Dendritic cell treated with granulocyte-macrophage colony-stimulating factor and Interleukin-4, amounts not matched to agents 40 ng/mL and 50 ng/mL, for 4 days (primary cell): ENCODE measurements at regions not wholly inside any gene's neighbourhood (a gene's known extent, or its start where the extent isn't known, plus 50 kb on each side); places are given as distances from the start of the nearest gene placed in this dataset.
"Not testable (repeated sequence)": the region's sequence is repeated elsewhere in the genome, so short reads cannot be mapped to it uniquely, and the experiment has no call there.

Experiments used
- H3K27ac Mint-ChIP-seq: one replicate; pipeline ENCODE4 v1.8.0; 2022; ENCODE audit warnings: mild to moderate bottlenecking, mixed read lengths
- H3K27me3 Mint-ChIP-seq: one replicate; pipeline ENCODE4 v1.8.0; 2022; ENCODE audit warnings: mild to moderate bottlenecking, mixed read lengths
- H3K36me3 Mint-ChIP-seq: one replicate; pipeline ENCODE4 v1.8.0; 2022; ENCODE audit warnings: low read depth, mixed read lengths
- H3K4me1 Mint-ChIP-seq: one replicate; pipeline ENCODE4 v1.8.0; 2022; ENCODE audit warnings: low read depth, mixed read lengths
- H3K4me3 Mint-ChIP-seq: one replicate; pipeline ENCODE4 v1.8.0; 2022; ENCODE audit warnings: mild to moderate bottlenecking, moderate library complexity, mixed read lengths
- H3K9me3 Mint-ChIP-seq: one replicate; pipeline ENCODE4 v1.8.0; 2022; ENCODE audit warnings: mixed read lengths
- intact Hi-C: fragments of 100-400 bp; cut with micrococcal nuclease; formaldehyde crosslinking; loops from one replicate; pipeline ENCODE4 v1.15.0; 2022

DNA sequence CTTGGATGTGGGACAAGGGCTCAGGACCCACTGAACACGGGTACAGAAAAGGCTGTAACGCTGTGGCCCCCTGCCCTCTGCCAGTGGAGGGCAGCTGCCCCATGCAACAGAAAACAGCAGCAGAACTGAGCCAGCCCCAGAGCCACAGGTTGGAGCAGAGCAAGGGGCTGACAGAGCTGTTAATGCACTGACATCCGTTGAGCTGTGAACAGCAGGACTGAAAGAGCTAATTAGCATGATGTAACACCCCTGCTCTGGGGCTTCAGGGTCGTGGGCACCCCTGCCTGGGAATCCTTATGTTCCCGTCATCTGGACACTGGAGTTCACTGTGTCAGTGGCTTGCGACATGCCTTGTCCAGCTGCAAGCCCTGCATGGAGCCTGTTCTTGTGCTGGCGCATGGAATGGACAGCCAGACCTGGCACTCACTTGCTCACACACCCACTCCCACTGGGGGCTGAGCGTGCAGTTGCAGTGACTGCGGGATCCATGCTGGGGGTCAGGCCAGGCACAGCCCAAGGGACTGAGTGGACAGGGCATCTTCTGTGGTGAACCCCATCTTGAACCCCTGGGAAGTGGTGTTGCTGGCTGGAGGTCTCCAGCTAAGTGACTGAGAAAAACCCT is 293.7 kb downstream of the DNAJB9 start:
- intact Hi-C loops, result no loop called here
- H3K4me3 Mint-ChIP-seq, result no peak overlapping the region
- no peak overlapping the region for H3K27ac Mint-ChIP-seq
- H3K4me1 Mint-ChIP-seq, result no peaks in the 10 kb centered on the region
- no peaks in the 10 kb centered on the region for H3K36me3 Mint-ChIP-seq
- peaks cover 46% of the 10 kb centered on the region for H3K9me3 Mint-ChIP-seq
- no peaks in the 10 kb centered on the region for H3K27me3 Mint-ChIP-seq

DNA sequence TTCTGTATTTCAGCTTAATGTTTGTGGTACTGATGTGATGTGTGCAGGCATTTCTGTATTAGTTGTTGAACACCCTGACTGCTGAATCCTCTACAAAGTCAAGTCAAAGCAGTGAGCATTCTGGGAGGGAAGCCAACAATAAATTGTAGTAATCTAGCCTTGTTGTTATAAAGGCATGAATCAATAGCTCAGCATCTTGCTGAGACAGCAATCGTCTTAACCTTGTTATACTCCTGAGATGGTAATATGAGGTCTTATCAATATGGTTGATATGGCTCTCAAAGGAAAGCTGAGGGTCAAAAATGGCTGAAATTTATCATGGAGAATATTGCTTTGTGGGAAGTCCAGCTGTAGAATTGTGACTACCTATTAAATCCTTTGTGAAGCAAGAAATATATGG is 299.4 kb downstream of the DNAJB9 start:
- Mint-ChIP-seq H3K27me3 (no peaks in the 10 kb centered on the region), H3K36me3 (no peaks in the 10 kb centered on the region), H3K9me3 (peaks cover 47% of the 10 kb centered on the region), H3K27ac (no peak overlapping the region), H3K4me3 (no peak overlapping the region), H3K4me1 (no peaks in the 10 kb centered on the region)
- intact Hi-C loops, result no loop called here

DNA sequence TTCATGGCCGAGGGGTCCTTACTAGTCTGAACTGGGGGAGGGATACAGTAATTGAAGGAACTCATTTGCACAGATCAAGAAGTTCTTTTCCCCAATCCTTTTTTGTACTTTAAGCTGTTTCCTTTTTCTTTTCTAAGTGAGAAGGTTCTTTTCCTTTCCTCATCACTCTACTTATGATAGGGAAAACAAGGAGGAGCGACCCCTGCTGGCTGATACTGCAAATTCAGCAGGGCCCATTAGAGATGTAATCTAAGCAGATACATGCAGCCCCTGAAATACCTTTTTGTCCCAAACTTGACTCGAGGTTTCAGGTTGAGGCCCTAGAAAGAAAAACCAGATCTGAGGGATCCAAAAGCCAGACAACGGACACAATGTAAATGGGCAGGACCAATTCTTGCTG is 305.5 kb downstream of the DNAJB9 start:
- peaks cover 73% of the 10 kb centered on the region for H3K9me3 Mint-ChIP-seq
- intact Hi-C loops, result no loop called here

DNA sequence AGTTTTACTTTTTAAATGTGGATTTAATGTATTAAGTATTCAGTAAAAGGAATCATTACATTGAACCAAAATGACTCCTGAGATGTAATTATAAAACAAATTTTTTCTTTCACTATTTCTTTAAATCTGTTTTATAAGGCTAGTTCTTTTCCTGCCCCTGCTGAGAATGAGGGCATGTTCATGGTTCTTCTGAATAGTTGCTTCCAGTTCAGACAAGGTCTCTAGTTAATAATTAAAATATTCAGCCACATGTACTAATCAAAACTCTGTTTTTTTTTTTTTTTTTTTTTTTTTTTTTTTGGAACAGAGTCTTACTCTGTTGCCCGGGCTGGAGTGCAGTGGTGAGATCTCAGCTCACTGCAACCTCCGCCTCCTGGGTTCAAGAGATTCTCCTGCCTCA is 321.2 kb downstream of the DNAJB9 start:
- H3K9me3 Mint-ChIP-seq, result peaks cover 38% of the 10 kb centered on the region

More for the DNA sequence above, 305.5 kb downstream of the DNAJB9 start:
- Mint-ChIP-seq H3K36me3 (no peaks in the 10 kb centered on the region), H3K27me3 (no peaks in the 10 kb centered on the region), H3K4me1 (no peaks in the 10 kb centered on the region), H3K4me3 (no peak overlapping the region), H3K27ac (no peak overlapping the region)

DNA sequence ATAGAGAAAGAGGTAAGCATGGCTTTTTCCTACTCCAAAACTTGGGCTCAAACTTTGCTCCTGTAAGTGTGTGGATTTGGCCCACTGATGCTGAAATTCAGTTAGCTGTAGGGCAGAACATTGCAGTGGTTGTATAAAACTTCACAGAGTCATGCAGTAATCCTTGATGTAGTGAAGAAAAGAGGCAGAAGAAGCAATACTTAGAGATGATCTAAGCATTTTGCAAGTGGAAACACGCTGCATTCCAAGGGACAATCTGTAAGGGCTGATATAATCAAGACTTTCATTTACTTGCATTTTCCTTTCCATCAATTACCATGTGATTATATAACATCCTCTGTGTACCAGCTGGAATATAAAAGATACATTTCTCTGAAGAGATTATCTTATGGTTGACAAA is 338.8 kb downstream of the DNAJB9 start:
- Mint-ChIP-seq H3K27ac (no peak overlapping the region), H3K4me3 (no peak overlapping the region), H3K36me3 (no peaks in the 10 kb centered on the region), H3K4me1 (no peaks in the 10 kb centered on the region), H3K9me3 (peaks cover under 1% of the 10 kb centered on the region), H3K27me3 (no peaks in the 10 kb centered on the region)
- intact Hi-C loops, result no loop called here

More for the DNA sequence above, 321.2 kb downstream of the DNAJB9 start:
- Mint-ChIP-seq H3K36me3 (no peaks in the 10 kb centered on the region), H3K27me3 (no peaks in the 10 kb centered on the region), H3K4me1 (no peaks in the 10 kb centered on the region), H3K4me3 (no peak overlapping the region), H3K27ac (no peak overlapping the region)
- intact Hi-C loops, result no loop called here

DNA sequence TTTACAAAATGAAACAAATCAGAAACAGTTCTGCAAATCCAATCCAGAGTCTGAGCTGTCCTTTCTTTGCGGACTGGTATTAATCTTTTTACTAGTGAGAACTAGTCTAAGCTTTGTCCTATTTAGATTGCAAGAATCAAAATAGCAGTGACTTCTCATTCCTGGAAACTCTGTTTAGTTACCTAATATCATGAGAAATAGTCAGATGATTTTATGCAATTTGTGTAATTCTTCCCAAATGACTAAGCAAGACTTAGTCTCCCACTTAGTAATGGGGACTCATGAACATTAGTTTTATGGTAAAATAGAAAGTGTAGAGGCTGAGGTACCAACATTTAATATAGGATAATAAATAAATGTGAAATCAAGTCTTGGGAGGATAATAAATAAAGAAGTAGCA is 341.3 kb downstream of the DNAJB9 start:
- Mint-ChIP-seq H3K4me3 (no peak overlapping the region), H3K36me3 (no peaks in the 10 kb centered on the region), H3K4me1 (no peaks in the 10 kb centered on the region), H3K27me3 (no peaks in the 10 kb centered on the region), H3K27ac (no peak overlapping the region), H3K9me3 (peaks cover 20% of the 10 kb centered on the region)
- intact Hi-C loops, result no loop called here

DNA sequence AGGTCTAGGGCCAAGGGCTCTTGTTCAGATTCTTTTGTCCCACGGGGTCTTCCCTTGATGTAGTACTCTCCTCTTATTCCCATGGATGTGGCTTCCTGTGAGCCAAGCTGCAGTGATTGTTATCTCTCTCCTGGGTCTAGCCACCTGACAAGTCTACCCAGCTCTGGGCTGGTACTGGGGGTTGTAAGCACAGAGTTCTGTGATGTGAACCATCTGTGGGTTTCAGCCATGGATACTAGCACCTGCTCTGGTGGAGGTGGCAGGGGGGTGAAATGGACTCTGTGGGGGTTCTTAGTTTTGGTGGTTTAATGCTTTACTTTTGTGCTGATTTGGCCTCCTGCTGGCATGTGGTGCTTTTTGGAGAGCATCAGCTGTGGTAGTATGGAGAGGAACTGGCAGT is 350.8 kb downstream of the DNAJB9 start:
- H3K27me3 Mint-ChIP-seq, result no peaks in the 10 kb centered on the region
- H3K9me3 Mint-ChIP-seq, result peaks cover 99% of the 10 kb centered on the region
- no peaks in the 10 kb centered on the region for H3K4me1 Mint-ChIP-seq
- no peaks in the 10 kb centered on the region for H3K36me3 Mint-ChIP-seq
- no peak overlapping the region for H3K4me3 Mint-ChIP-seq
- intact Hi-C loops, result no loop called here
- H3K27ac Mint-ChIP-seq, result no peak overlapping the region

DNA sequence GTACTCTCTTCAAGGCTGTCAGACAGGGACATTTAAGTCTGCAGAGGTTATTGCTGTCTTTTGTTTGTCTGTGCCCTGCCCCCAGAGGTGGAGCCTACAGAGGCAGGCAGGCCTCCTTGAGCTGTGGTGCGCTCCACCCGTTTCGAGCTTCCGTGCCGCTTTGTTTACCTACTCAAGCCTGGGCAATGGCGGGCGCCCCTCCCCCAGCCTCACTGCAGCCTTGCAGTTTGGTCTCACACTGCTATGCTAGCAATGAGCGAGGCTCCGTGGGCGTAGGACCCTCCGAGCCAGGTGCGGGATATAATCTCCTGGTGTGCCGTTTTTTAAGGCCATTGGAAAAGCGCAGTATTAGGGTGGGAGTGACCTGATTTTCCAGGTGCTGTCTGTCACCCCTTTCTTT is 373.4 kb downstream of the DNAJB9 start:
- H3K27ac Mint-ChIP-seq, H3K4me1 Mint-ChIP-seq, H3K4me3 Mint-ChIP-seq, H3K27me3 Mint-ChIP-seq, H3K36me3 Mint-ChIP-seq, intact Hi-C loops: not testable (repeated sequence)
- peaks cover 72% of the 10 kb centered on the region for H3K9me3 Mint-ChIP-seq

DNA sequence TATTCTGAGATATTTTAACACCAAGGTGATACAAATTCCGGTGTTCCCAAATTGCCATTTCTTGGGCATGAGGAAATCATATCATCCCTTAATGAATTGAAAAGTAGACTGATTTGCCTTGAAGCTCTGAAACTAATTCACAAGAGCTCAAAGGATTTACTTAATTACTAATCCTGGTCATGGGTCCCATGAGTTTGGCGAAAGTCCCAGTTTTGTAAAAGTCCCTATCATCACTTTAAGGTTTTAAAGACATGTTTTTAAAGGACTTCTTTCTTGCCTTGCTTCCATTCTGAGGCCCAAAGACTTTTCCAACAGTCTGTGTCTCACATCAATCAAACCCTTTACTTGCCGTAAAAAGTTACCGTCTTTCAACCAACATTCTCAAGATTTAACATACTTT is 377.9 kb downstream of the DNAJB9 start:
- H3K4me1 Mint-ChIP-seq, result no peaks in the 10 kb centered on the region
- H3K4me3 Mint-ChIP-seq, result no peak overlapping the region
- intact Hi-C loops, result no loop called here
- H3K27ac Mint-ChIP-seq, result no peak overlapping the region
- H3K27me3 Mint-ChIP-seq, result no peaks in the 10 kb centered on the region
- H3K36me3 Mint-ChIP-seq, result no peaks in the 10 kb centered on the region
- peaks cover 61% of the 10 kb centered on the region for H3K9me3 Mint-ChIP-seq

DNA sequence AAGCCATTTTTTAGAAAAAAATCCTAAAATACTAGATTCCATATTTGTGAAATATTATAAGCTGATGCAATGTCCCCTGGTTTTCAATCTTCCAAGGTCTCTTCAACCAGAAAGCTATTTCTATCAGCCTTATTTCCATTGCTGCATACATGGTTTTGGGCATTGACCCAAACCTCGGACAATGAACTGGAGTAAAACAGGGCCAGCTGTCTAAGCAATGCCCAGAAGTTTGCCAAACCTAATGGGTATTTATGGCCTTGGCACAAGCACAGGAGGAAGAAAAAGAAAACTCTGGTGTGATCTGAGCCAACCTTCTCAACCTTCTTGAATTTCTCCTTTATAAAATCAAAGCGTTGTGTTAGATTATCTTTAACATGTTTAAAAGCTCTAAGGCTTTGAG is 402.3 kb downstream of the DNAJB9 start:
- H3K4me1 Mint-ChIP-seq, result no peaks in the 10 kb centered on the region
- no peaks in the 10 kb centered on the region for H3K27me3 Mint-ChIP-seq
- H3K36me3 Mint-ChIP-seq, result no peaks in the 10 kb centered on the region
- no peak overlapping the region for H3K27ac Mint-ChIP-seq
- H3K4me3 Mint-ChIP-seq, result no peak overlapping the region
- H3K9me3 Mint-ChIP-seq, result no peaks in the 10 kb centered on the region
- intact Hi-C loops, result no loop called here

DNA sequence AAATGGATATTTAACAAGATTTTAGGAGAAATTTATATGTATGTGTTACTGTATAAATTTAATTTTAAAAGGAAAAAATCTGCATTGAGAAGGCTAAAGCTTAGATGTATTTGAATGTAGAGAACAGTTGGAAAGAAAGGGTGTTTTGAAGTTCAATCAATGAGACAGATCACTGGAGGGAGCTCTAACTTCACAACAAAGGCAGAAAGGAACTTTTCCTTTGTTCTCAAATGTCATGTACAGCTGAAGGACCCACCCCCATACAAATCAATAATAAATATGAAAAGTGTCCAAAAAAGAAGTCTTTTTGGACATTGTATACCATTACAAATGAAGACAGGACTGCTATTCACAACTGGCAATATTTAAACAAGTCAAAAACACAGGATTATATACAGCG is 403.4 kb downstream of the DNAJB9 start:
- Mint-ChIP-seq H3K27me3 (no peaks in the 10 kb centered on the region), H3K9me3 (no peaks in the 10 kb centered on the region), H3K36me3 (no peaks in the 10 kb centered on the region)

DNA sequence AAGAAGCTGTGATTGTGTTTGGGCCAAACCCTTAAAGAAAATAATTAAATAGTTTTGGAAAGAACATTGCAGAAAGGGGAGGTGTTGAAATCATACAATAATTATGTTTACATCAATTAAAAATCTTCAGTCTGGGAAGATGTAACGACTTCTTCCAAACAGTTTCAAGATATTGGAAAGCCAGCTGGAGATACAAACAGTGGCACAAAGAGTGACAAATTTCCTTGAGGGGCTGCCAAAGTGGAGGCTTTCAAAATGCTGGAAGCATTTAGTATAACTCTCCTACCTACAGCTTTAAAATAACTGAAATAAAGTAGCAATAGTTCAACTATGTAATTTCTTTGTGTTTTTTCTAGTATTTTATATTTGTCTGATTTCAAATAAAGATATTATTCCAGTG is 405.0 kb downstream of the DNAJB9 start:
- Mint-ChIP-seq H3K4me1 (no peaks in the 10 kb centered on the region), H3K27me3 (no peaks in the 10 kb centered on the region), H3K27ac (no peak overlapping the region), H3K4me3 (no peak overlapping the region), H3K36me3 (no peaks in the 10 kb centered on the region), H3K9me3 (peaks cover 9% of the 10 kb centered on the region)
- intact Hi-C loops, result no loop called here

More for the DNA sequence above, 403.4 kb downstream of the DNAJB9 start:
- H3K27ac Mint-ChIP-seq, result no peak overlapping the region
- no peaks in the 10 kb centered on the region for H3K4me1 Mint-ChIP-seq
- intact Hi-C loops, result no loop called here
- H3K4me3 Mint-ChIP-seq, result no peak overlapping the region

DNA sequence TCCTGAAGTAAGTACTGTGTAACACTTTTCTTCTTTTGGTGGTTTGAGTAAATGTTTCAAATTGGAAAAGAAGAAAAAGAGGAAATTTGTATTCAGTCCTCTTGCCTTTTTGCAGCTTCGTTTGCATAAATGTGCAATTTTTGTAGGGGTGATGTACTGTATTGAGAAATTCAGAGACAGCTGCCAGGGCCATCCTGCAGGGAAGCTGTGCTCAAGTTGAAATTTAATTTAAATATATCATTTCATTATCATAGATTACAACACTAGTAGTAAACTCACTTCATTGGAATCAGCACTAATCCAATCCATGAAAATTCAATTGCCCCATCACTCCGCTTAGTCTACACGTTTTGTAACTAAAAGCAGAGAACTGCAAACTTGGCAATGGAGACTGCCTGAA is 415.4 kb downstream of the DNAJB9 start:
- no peaks in the 10 kb centered on the region for H3K4me1 Mint-ChIP-seq
- no peaks in the 10 kb centered on the region for H3K36me3 Mint-ChIP-seq
- no peak overlapping the region for H3K4me3 Mint-ChIP-seq
- peaks cover 42% of the 10 kb centered on the region for H3K9me3 Mint-ChIP-seq
- H3K27ac Mint-ChIP-seq, result no peak overlapping the region
- no peaks in the 10 kb centered on the region for H3K27me3 Mint-ChIP-seq
- intact Hi-C loops, result no loop called here

DNA sequence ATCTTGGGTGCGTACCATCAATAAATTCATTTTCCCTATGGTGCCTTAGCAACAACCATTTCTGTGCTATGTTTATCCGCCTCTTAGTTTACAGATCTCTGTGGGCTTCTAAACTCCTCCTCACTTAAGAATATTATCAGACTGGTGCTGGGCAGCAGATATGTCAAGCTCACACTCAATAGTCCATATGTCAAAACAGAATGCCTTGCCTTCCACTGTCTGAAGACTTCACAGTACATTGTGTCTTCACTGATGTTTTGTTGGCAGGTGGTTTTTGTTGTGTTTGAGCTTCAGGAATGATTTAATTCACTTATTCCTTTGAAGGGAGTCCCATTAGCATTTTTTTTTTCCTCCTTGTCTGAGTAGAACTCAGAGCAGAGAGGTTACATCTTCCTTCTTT is 419.6 kb downstream of the DNAJB9 start:
- intact Hi-C loops, result no loop called here
- H3K36me3 Mint-ChIP-seq, result no peaks in the 10 kb centered on the region
- no peak overlapping the region for H3K27ac Mint-ChIP-seq
- no peak overlapping the region for H3K4me3 Mint-ChIP-seq
- no peaks in the 10 kb centered on the region for H3K4me1 Mint-ChIP-seq
- no peaks in the 10 kb centered on the region for H3K27me3 Mint-ChIP-seq
- H3K9me3 Mint-ChIP-seq, result peaks cover 25% of the 10 kb centered on the region

DNA sequence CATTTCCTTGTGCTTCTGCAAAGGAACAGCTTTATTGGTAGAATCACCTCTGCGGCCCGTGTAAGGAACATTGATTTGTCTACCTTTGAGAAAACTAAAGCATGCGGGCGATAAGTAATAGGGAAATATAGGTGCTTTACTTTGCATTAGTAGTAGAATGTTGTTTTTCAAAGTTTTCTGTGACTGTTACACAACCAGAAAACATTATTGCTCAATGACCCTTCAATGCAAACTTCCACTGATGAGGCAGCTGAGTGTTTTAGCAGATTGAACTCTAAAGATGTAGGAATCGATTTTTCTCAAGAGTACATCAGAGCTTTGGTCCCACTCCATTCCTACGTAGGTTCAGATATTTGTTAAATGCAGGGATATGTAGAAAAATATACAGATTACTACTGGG is 427.8 kb downstream of the DNAJB9 start:
- Mint-ChIP-seq H3K36me3 (no peaks in the 10 kb centered on the region), H3K9me3 (peaks cover 19% of the 10 kb centered on the region), H3K4me3 (no peak overlapping the region), H3K4me1 (no peaks in the 10 kb centered on the region), H3K27me3 (no peaks in the 10 kb centered on the region), H3K27ac (no peak overlapping the region)
- intact Hi-C loops, result no loop called here
